DMS79 treated with DMSO at 0.1 percent for 48 hours (cell line): ENCODE measurements at regions not wholly inside any gene's neighbourhood (a gene's known extent, or its start where the extent isn't known, plus 50 kb on each side); places are given as distances from the start of the nearest gene placed in this dataset.
"Not testable (repeated sequence)": the region's sequence is repeated elsewhere in the genome, so short reads cannot be mapped to it uniquely, and the experiment has no call there.

Experiments used
- DNase-seq: peaks from one replicate; lab custom pipeline; 2025; lab: John Stamatoyannopoulos, UW

DNA sequence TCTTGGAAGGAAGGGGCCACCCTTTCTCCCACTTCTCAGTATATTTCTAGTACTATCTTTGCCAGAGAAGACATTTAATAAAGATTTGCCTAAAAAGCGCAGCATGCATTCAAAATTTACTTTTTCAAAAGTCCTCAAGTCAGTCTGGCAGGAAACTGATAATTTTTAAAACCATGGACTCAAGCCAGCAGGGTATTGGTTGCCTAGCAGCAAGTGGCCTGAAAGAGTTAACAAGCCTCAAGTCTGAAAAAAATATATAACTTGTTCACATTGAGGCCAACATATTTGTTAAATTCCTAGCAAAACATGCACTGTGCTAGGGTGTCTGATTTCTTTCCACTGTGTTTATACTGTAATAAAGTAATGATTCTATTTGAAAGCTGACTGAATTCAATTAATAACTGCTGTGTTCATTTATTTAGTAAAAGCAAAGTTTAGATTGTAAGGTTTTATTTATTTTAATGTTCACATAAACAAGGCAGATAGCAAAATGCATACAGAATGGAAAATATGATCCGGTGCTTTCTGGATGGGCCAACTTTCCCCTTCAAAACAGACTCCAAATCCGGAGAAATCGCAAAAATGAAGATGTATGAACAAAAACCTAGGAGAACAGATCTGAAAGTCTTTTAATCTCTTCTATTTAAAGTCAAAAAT, 218.5 kb upstream of the FGF13 start:
- DNase-seq: no peak

DNA sequence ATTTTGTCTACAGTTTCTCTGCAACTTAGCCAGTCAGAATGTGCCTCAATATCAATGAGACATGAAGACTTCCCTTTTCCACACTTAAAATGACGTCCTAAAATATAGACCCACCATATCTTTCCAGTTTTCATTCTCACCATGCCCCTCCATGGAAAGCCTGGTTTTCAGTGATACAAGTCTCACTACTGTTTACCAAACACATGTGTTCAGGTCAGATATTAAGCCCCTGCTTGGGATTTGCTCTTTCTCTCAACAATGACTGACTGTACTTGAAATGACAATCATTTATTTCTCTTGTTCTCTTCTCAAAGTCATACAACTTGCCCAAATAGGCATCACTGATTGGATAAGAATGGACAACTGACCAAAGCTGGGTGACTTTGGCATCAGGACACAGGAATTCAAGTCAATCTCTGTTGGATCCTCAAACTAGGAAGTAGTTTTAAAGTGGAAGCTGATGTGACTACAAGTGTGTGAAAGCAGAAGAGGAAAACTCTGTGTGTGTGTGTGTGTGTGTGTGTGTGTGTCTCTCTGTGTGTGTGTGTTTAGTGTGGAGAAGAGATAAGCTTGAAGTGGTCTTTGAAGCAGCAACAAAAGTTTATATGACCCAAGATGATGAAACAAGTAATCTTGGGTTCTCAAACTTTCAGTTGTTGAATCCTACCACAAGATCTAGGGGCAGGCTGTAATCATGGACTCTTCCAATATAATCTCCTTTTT, 217.4 kb upstream of the FGF13 start:
- no peak for DNase-seq

GRCh38 chrX:138925330-138925729, 213.8 kb upstream of the FGF13 start:
- DNase-seq: no peak

DNA sequence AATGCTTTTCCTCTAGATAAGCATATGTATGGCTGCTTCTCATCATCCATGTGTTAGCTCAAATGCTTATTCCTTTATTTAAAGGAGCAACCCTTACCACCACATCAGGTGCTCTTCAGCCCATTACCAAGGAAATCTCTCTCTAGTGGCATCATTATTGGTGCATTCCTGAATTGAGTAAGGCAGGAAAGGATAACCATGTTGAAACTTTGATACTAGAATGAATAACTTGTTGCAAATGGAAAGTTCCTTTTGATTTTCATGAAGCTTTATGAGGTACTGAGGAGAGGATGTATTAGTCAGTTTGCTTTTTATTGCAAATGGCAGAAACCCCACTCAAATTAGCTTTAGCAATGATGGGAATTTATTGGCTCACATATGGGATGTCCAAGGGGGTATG, 212.3 kb upstream of the FGF13 start:
- DNase-seq: no peak

- DNase-seq: no peak
Observed at GRCh38 chrX:138921031-138921430, 209.5 kb upstream of the FGF13 start.

GRCh38 chrX:138917781-138918180, 206.3 kb upstream of the FGF13 start:
- no peak for DNase-seq

DNA sequence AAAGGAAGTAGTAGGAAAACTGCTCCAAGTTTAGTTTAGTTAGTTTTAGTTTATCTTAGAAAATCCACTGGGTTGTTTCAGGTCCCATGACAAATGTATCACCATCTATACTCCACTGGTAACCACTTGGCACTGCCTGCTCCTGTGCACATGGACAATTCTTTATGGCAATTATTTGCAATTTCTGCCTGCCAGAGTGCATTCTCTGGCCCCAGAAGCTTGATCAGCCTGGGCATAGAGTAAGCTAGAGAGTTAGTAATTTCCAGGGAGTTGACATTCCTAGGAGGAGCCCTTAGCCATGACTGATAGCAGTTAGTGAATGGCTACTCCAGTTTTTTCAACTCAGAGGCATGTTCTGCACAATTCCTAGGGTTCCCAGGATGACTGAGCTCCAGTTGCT, 203.2 kb upstream of the FGF13 start:
- DNase-seq: no peak

GRCh38 chrX:138908577-138908976, 197.1 kb upstream of the FGF13 start:
- no peak for DNase-seq

DNA sequence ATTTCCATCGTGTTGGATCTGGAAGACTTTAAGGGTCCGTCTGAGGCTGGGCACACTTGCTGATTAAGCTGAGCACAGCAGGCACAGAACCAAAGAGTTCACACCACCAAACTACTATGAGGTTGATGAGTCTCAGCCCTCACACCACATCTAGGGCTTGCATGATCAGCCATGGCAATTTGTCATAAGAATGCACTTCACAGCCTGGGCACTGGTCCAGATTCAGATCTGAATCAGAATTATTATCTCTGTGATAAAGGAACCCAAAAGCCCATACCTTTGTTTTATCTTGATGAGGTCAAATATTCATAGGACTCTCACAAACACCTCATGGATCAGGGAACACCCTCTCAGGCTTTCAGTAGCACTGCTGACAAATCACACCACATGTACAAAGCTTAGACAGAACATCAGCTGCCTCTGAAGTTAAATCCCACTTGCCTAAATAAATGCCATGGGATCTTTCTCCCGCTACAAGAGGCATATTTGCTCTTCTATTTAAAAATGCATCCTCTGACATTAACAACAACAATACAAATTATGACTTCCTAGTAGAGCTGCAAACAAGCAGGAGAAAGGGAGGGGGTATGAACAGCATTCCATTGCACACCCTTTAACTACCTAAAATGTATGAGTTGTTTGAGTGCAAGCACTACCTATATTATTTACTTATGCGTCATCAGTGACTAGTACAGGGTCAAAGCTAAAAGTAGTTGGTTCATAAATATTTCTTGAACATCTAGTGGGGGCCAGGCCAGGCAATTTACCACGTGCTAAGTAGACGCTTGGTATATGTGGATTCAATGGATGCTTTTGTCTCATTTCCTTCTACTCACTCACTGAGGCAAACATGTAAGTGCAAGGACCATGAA, 186.3 kb upstream of the FGF13 start:
- DNase-seq: no peak

DNA sequence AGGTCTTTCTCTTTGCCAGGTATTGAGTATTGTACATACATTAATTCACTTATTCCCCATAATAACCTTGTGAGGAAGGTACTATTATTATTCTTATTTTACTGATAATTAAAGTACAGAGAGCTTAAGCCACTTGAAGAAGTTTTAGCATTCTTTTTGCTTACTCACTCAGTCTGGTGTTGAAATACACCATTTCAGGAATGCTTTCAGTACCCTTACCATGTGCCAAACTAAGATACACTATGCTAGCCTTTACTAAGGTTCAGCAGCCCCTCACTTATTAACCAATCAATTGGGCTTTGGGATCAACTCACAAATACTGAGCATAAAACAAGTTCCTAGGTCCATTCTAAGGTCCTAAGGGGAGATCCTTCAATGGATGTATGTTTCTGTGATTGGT, 179.0 kb upstream of the FGF13 start:
- DNase-seq: no peak

GRCh38 chrX:138889149-138889548, 177.6 kb upstream of the FGF13 start:
- no peak for DNase-seq

DNA sequence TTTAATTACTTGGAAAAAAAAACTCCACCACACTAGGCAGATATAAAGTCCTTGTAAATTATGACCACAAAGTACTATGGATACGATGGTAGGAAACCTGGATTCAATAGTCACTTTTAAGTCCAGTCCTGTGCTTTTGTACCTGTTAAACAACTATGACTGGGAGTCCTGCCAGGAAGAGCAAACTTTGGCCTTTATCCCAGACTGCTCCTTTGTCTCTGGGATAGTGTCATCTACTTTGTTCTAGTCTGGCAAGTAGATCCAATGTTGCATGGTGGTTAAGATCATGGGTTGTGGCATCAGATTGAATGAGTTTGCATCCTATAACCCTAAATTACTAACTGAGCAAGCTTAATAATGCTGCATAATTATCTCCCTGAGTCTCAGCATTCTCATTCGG, 175.3 kb upstream of the FGF13 start:
- no peak for DNase-seq

DNA sequence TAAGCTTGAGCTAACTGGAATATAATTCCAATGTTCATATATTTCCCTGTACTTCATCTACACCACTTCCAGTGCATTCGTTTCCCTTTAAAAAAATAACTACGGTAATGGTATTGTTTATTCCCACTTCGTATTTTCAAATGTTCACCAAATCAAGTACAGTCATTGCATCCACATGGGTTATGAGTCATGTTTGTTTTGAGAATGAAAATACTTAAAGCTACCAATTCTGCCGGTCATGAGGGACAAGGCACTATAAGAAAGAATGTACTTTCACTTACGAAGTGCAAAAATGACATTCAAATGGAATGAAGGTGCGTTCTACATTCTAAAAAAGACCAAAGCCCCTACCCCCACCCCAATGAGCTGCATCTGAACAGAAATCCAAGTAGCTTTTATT, 174.4 kb upstream of the FGF13 start:
- DNase-seq: no peak

DNA sequence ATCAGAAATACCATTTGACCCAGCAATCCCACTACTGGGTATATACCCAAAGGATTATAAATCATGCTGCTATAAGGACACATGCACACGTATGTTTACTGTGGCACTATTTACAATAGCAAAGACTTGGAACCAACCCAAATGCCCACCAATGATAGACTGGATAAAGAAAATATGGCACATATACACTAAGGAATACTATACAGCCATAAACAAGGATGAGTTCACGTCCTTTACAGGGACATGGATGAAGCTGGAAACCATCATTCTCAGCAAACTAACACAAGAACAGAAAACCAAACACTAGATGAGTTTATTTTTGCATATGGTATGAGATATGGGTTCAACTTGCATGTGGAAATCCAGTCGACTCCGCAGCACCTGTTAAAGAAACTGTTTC, 168.8 kb upstream of the FGF13 start:
- not testable (repeated sequence) for DNase-seq

GRCh38 chrX:138877746-138878145, 166.2 kb upstream of the FGF13 start:
- DNase-seq: no peak

DNA sequence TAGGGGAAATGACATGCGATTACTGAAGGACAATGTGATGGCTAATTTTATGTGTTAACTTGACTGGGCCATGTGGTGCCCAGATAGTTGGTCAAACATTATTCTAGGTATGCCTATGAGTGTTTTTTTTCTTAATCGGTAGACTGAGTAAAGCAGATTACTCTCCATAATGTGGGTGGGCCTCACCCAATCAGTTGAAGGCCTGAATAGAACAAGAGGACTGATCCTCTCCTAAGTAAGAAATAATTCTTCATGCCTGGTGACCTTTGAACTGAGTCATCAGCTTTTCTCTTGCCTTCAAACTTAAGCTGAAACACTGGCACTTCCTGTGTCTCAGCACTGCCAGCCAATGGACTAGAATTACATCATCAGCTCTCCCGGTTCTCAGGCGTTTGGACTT, 164.0 kb upstream of the FGF13 start:
- no peak for DNase-seq

DNA sequence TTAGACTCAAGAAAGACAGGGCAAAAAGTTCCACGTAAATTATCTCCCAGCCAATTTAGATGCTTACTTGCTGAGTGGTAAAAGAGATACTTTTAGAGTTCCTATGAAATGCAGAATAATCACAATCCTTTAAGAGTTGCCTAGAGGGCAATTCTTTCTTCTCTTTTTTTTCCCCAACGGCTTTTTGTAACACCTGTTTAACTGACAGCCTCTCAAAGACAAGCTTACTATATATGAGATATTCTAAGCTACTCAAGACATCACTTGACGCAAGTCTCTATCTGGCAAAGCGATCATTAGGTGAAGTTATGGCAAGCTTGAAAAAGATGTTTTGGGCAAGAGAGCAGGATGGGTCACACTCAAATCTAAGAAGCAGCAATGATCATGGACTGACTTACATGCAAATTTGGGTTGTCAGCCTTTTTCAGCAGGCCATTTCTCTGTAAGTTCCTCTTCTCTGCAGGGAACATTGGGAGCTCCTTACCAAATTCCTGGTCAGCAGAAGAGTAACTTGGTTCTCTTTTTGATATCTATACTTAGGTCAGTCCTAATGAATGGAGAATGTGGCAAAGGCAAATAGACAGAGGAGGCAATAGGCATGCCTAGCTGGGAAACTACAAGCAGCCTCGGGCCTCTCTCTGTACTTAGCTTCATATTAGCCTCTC, 162.9 kb upstream of the FGF13 start:
- DNase-seq: no peak

DNA sequence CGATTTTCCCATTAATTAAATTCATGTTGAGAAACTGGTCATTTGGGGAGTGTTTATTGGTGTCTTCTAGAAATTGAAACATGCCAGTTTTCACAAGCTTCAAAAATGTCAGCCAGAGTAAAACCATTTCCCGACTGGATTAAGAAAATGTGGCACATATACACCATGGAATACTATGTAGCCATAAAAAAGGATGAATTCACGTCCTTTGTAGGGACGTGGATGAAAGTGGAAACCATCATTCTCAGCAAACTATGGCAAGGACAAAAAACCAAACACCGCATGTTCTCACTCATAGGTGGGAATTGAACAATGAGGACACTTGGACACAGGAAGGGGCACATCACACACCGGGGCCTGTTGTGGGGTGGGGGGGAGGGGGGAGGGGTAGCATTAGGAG, 162.1 kb upstream of the FGF13 start:
- not testable (repeated sequence) for DNase-seq

DNA sequence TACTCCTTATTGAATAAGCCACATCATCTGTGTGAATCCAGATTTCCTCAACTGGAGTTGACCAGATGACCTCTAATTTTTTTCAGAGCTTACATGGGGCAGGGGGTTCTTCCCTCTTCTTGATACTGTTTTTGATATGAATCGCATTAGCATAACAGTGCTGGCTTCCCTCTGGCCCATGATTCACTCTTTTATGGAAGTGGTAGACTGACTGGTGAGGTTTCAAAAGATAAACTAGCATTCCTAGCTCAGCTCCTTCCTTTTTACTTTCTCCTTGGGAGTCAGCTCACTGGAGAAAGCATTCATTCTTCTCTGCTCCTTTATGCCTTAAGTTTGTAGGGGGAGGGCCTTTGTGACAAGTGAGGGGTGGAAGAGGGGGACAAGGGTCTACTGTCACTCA, 161.0 kb upstream of the FGF13 start:
- no peak for DNase-seq

DNA sequence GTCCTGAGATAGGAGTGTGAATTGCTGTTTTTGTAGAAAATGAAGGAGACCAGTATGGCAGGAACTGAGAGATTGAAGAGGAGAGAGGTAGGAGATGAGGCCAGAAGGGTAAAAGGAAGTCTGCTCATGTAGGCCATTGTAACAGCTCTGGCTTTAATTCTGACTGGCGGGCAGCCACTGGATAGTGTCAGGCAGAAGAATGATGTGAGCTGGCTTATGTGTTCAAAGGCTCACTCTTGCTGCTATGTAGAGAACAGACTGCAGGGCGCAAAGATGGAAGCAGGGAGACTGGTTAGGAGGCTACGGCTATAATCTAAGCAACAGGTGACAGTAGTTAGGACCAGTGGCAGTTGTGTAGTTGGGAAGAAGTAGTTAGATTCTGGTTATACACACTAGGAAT, 160.2 kb upstream of the FGF13 start:
- DNase-seq: no peak

- no peak for DNase-seq
Observed at GRCh38 chrX:138866643-138867042, 155.1 kb upstream of the FGF13 start.

GRCh38 chrX:138865093-138865649, 153.7 kb upstream of the FGF13 start:
- no peak for DNase-seq
